B cell (primary cell): ENCODE measurements at regions not wholly inside any gene's neighbourhood (a gene's known extent, or its start where the extent isn't known, plus 50 kb on each side); places are given as distances from the start of the nearest gene placed in this dataset.

Experiments used
- CTCF ChIP-seq: fragments of 200-600 bp; IDR thresholded peaks from one replicate; pipeline ENCODE4 v1.8.0; 2022; ENCODE audit warnings: antibody characterized with exemption, mild to moderate bottlenecking
- EZH2 ChIP-seq: IDR thresholded peaks from 2 replicates; pipeline ENCODE4 v1.6.1; 2012; ENCODE audit warnings: borderline replicate concordance, low read depth, mild to moderate bottlenecking, moderate library complexity, low read length; ENCODE audit not compliant: insufficient read depth, poor library complexity, severe bottlenecking

- TF ChIP-seq CTCF (no peak), EZH2 (no peak)
Measured at GRCh38 chr1:185555743-185556142, 178.4 kb upstream of the HMCN1 start.
